Sciatic nerve (tissue), 2 donors: ENCODE measurements at regions not wholly inside any gene's neighbourhood (a gene's known extent, or its start where the extent isn't known, plus 50 kb on each side); places are given as distances from the start of the nearest gene placed in this dataset.

Experiments
- ATAC-seq: fragments of 200-7000 bp; cut with Tn5 transposase; one replicate; pipeline ENCODE4 v1.9.1; 2020; ENCODE audit warnings: mild to moderate bottlenecking, moderate library complexity
- DNase-seq: peaks from one replicate; pipeline ENCODE4 v3.0.0-alpha.2; 2020; ENCODE audit warnings: low spot score
- intact Hi-C: fragments of 100-400 bp; cut with DNase I; formaldehyde crosslinking; loops from one replicate; pipeline ENCODE4 v1.14.2; 2022
- donor health status: DM: no; HTN: no; CAD: no.
- donor health status: DM: no; HTN: no; CAD: no.

DNA sequence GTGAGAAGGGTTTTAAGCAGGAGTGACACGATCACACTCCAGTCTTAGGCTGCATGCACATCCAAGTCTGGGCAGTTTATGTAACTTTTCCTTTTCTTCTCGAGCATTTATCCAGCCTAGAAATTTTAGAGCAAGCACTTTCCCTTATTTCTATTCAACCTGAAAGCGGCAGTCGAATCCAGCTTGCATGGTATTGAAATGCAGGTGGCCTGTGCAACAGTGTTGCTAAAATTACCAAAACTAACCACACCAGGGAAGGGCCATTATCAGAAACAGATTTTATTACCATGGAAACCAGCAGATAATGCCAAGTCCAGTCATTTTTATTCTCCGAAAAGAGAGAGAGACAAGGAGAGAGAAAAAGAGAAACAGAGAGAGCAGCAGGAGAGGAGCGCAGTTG, 179.9 kb upstream of the ZC3H12A start:
- DNase-seq, result no peak
- intact Hi-C loops, result no loop called here
- no peak for ATAC-seq

DNA sequence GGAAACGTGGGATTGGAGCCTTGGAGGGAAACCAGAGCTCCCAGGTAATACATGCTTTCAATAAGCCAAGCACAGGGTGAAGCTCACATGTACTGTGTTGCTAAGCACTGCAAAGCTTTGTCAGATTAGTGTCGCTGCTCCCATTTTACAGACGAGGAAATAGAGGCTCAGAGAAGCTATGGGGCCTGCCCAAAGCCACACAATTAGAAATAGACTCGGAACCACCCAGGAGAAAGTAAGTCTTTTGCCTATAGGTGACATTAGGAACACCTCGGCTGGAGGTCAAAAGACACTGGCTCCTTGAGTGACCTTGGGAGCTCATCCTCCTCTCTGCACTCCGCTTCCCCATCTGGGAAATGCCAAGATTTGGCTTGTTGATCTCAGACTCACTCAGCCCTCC, 175.6 kb upstream of the ZC3H12A start:
- no peak for ATAC-seq
- intact Hi-C loops, result no loop called here
- DNase-seq, result no peak

DNA sequence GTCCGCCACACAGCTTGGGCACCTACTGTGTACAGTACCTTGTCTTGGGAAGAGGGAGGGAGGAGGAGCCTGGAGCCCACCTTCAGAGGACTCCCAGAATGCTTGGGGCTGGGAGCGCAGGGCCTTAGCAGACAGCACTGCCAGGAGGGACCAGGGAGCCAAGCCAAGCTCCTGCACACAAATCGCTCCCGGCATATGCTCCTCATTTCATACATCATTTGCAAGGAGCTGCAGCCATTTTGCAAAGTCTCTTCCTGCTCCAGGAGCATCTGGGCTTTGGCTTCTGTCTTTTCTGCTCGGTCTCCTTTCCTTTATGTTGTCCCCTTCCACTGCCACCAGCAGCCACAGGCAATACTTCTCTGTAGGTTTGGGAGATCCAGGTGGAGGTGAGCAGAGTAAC, 175.2 kb upstream of the ZC3H12A start:
- DNase-seq (no peak), ATAC-seq (no peak)
- intact Hi-C loops, result no loop called here

DNA sequence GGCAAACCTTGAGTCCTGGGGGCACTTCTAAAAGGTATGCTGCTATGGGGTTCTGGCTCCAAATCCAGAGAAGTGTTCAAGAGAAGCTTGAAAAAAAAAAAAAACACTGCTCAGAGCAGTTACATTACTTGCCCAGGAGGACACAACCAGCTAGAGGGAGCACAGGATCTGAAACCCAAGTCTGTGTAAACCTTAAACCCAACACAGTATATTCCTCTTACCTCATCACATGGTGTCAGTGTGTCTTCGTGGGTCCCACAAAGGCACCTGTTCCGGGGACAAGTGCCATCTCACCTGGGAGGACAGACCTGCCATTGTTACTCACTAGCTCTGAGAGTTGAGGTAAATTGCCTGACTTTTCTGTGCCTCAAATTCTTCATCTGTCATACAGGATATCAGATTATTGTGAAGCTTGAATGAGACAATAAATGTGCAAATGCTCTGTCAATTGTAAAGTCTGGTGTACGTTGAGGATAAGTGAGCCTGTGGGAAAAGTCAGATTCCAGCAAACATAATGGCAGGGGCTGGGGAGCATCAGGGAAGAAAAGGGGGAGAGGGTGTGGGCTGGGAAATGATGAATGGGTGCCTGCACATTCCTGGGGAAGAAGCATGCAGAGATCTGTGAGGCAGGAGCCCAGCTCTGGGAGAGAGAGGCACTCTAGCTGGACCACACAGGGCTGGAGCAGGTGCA, 170.4 kb upstream of the ZC3H12A start:
- DNase-seq (no peak), ATAC-seq (no peak)
- intact Hi-C loops, result no loop called here

DNA sequence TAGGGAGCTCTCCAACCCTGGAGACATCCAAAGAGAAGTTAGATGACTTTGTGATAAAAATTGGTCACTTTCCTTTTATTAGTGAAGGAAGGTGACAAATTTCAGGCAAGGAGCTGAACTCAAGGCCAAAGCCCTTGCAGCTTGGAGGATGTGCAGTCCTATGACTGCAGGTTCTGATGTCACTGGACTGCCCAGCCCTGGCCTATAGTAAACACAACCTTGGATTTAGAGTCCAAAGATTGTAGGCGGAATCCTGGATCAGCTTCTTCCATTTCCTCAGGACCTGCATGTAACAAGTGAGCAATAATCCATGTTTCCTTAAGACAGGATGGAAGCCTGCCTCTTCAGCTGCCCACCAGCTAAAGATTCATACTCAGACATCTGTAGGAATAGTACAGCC, 169.3 kb upstream of the ZC3H12A start:
- ATAC-seq (no peak), DNase-seq (no peak)
- intact Hi-C loops, result no loop called here

DNA sequence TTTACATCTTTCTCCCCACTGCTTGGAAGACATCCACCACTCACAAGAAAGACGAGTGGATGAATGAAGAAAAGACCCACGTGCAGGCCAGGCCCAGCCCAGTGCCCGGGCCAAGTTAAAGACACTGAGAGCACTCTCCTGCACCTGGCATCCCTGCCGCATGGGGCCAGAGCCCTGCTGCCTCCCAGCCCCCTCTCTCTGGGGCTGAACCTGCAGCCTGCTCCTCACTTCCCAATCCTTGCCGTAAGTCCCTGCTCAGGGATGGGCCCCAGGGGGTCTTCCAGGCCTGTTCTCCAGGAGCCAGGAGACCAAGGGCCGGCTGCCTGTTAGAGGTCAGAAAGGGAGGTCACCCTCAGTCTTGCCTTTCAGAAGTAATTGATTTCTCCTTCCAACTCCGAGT, 168.5 kb upstream of the ZC3H12A start:
- no peak for DNase-seq
- intact Hi-C loops, result no loop called here
- no peak for ATAC-seq

DNA sequence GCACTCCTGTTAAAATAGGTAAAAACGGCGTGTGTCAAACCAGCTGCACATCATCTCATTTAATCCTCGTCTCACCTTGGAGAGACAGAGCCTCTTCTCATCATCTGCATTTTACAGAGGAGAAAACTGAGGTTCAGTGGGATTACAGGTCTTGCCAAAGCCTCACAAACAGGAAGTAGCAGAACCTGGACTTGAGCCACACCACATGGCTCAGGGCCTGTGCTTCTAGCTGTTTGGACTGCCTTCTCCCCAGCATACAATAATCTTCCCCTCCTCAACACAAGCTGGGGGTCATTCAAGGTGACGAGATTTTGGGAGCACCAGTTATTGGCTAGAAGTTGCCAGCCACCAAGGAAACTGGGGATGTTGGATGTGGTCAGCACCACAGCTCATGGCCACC, 167.9 kb upstream of the ZC3H12A start:
- DNase-seq (no peak), ATAC-seq (no peak)
- intact Hi-C loops, result no loop called here

DNA sequence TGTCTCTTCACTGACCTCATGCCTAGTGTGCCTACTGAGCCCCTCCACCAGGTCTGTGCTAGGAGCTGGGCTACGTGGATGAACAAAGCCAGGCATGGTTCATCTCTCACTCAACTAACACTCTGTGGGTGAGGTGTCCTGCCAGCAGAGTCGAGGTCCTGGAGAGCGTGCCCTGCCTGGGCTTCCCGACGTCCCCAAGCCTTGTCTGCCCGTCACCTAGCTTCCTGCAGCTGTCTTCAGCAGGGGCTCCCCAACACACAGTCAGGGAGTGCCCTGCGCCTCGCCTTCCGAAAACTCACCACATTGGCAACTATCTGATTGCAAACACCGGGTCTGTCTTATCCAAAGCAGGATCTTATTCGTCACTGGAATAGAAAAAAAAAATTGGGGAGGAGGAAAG, 167.5 kb upstream of the ZC3H12A start:
- intact Hi-C loops, result no loop called here
- DNase-seq (no peak), ATAC-seq (no peak)

DNA sequence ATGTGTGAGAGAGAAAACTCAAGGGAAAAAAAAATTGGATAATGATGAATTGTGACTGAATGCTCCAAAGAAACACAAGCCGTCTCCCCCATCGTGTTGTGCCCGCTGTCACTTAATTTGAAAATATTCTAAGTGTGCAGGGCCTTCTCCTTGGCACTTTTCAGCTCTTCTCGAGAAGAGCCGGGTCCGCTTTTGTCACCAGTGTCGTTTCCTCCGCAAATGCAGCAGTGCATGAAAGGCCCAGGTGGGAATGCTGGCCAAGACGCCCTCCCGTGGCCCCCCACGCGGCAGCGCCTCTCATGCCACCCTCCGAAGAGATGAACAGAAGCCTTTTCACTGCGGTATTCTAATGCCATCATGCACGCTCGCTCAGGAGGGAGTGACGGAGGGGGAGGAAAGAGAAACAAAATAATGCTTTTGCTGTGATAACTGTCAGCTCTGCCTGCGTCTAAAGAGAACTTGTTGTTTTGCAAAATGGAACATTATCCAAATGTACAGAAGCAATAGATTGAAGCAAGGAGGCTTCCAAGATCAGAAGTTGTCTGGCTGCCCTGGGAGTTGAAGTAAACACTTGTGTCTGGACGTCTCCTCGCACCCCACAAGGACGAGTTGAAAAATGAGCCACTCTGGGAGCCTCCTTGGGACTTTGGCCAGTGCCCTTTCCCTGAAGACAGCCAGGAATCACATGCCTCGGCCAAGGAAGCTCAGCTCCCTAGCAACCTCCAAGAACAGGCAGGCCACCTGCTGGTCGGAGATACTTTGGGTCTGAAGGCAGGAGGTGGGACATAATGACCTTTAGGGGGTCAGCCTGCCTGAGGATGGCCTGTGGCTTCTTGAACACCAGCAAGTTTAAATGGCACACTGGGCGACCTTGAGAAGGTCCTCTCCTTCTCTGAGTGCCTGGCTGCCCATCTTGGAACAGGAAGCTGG, 166.1 kb upstream of the ZC3H12A start:
- ATAC-seq, result no peak
- intact Hi-C loops, result no loop called here
- no peak for DNase-seq

DNA sequence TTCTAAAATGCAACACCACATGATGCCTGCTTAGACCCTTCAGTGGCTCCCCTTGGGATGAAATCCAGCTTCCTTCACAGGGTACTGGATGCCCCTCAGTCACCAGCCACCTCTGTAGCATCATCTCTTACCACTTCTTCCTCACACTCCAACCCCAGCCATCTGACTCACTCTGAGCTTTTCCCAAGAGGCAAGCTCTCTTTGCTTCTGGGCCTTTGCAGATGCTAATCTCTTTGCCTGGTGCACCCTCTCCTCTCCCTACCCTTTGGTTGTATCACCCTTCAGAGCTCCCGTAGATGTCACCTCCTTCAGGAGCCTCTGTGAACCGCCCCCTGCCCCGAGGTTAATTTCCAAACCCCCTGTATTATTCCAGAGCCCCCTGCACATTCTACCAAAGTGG, 164.8 kb upstream of the ZC3H12A start:
- DNase-seq (no peak), ATAC-seq (no peak)
- intact Hi-C loops, result no loop called here

DNA sequence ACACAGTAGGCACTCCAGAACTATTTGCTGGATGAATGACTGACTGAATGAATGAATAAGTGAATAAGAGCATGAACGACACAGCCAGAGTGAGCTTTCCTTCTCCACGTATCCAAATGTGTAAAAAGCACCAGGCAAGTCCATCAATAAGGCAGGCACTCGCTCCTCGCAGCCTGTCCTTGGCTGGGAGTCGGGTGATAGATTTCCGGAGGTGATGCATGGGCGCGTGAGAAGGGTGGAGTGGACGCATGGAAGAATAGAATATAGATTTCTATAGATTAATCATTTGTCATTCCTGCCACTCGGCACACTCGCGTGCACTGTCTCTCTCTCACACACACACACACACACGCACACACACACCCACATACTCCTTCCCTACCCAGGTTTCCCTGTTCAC, 164.3 kb upstream of the ZC3H12A start:
- ATAC-seq, result no peak
- no peak for DNase-seq
- intact Hi-C loops, result no loop called here

DNA sequence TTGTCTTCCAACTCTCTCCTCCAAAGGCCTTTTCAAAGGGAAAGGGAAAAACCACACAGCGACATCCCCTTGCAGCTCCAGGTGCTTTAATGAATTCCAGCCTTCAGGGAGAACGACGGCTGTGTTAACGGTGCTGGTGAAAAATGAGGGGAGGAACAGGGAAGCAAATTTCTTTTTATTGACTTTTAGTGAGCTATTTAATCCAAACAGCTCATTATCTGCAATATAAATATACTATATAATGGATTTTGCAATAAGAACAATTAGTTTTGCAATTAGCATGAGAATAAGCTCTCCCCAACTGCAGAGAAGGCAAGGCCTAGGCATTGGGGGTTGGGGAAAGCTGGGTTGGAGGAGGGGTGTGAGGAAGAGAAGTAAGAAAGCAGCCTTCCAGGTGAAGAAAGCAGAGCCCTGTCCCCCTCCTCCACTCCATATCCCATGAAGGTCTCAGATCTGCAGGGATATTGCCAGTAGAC, 159.0 kb upstream of the ZC3H12A start:
- ATAC-seq (no peak), DNase-seq (no peak)
- intact Hi-C loops, result no loop called here

DNA sequence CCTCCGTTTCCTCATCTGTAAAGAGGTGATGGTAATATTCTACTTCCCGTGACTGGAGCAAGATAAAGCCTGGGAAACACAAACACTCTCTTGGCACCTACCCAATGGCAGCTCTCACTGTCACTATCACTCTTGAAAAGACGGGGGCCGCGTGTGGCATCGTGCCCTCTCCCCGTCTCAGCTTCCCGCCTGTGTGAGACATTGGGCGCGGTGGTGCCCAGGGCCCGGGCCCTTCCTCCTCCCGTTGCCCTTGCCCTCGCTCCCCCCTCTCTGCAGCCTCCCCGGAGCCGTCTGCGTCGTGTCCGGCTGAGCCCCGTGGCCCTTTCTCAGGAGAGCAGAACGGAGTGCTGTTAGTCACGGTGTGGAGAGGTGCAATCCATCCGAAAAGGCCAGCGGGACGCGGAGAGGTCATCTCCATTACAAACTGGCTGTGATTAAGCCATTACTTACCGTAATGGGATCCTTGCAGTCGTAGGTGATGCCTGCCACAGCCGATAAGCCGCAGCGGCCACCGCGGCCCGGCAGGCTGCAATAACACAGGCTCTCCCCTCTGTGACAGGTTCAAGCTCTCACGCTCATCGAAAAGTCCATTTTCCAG, 156.4 kb upstream of the ZC3H12A start:
- no peak for ATAC-seq
- intact Hi-C loops, result no loop called here
- no peak for DNase-seq

DNA sequence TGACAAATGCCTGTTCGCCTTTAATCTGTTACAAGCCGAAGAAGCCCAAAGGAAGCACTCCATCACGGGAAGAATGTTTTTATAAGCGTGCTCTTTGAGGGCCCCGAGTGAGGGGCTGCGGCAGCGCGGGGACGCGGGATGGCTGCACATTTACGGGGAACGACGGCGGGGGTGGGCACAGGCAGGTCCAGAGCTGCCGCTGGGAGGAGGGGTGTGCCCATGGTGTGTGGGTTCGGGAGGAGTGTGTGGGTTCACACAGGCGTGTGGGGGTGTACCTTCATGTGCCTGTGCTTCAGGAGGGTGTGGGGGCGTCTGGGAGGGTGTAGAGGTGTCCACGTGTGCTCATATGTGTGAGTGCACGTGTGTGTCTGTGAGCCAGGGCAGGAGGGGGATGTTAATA, 155.9 kb upstream of the ZC3H12A start:
- intact Hi-C loops, result no loop called here
- DNase-seq, result no peak
- ATAC-seq, result no peak

DNA sequence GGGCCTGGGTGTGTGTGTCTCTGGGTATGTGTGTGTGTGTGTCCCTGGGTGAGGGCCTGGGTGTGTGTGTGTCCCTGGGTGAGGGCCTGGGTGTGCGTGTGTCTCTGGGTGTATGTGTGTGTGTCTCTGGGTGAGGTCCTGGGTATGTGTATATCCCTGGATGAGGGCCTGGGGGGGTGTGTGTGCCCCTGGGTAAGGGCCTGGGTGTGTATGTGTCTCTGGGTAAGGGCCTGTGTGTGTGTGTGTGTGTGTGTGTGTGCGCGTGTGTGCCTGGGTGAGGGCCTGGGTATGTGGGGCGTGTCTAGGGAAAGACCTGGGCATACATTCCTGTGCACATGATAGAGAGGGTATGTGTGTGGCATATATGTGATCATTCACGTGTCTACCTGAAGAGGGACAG, 155.1 kb upstream of the ZC3H12A start:
- ATAC-seq (no peak), DNase-seq (no peak)
- intact Hi-C loops, result no loop called here

DNA sequence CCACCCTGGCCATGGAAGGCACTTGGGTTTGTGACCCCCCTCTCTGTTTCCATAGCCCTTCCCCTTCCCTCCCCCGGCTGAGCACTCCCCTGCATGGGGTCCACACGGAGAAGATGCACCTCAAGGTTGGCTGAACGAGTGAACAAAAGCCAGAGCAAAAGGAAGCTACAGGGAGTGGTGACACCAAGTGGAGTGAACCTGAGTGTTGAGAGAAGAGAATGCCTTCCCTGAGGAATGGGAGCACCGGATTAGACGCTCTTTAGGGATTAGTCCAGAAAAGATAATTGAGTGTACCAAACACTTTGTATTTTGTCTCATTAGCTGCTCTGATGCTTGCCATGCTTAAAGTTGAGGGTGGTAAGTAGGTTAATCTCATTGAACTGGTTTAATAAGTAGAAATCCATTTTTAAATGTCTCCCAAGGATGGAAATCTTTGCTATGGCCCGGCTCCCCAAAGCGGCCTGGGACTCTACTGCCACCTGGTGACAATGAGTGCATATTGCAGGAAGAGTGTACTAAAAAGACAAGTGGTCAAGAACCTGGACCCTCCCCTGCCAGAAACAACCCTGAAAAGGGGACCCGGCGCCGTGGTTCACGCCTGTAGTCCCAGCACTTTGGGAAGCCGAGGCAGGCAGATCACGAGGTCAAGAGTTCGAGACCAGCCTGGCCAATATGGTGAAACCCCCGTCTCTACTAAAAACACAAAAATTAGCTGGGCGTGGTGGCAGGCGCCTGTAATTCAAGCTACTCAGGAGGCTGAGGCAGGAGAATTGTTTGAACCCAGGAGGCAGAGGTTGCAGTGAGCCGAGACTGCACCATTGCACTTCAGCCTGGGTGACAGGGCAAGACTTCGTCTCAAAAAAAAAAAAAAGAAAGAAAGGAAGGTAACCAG, 150.6 kb upstream of the ZC3H12A start:
- intact Hi-C loops, result no loop called here
- DNase-seq, result no peak
- ATAC-seq, result no peak

DNA sequence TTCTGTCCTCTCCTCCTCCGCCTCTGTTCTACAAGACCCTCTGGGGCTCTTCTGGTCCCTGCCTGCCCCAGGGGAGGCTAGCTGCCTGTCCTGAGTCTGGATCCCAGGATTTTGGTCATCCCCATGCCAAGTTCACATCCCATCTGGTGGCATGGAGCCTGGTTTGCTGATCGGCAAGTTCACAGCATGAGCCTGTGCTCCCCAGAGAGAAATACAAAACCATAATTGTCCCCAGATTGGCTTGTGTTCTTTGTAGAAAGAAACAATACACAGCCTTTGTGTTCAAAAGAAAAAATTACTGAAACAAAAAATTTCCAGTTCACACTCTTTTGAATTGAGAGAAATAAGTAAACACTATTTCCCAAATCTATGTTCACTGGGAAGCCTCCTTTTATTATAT, 149.4 kb upstream of the ZC3H12A start:
- ATAC-seq (peak; percentile 65), DNase-seq (no peak)
- intact Hi-C loops, result no loop called here

DNA sequence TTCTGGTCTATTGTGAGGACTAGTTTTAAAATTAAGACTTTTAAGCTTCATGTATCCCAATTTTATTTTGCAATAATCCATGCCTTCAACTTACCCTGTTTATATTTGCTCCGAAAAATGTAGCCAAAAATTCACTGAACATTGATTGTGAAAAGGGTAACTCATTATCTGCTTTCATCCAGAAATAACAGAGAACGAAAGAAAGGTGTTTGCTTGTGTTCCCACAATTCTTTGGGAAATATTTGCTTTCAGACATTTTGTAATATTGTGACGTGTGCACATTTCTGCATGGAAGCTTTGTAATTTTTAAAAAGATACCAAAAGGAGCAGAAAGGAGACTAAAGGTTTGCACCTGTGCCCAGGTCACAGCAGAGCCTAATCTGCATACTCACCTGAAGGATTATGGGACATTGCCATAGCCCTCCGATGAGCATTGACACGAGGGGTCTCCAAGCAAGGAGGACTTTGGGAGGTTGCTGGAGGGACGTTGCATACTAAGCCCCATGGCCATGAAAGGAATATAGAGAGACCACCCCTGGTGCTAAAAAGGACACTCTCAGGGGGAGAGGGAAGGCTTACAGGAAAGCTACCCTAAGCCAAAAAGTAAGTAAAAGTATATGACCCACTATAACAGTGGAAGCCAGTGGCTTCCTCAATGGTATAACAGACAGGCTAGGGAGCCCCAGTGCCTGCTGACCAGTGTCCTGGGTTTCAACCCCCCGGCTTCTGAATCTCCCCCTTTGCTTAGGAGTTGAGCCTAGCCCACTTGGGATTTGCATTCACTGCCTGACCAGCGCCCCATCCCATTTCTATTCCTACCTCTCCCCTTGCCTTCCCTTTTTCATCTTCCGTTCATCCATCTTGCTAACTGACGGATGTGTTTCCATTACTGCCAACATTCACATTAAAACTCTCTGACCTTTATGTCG, 148.6 kb upstream of the ZC3H12A start:
- no peak for ATAC-seq
- intact Hi-C loops, result no loop called here
- DNase-seq, result no peak
